SW480 (cell line): ENCODE measurements at regions not wholly inside any gene's neighbourhood (a gene's known extent, or its start where the extent isn't known, plus 50 kb on each side); places are given as distances from the start of the nearest gene placed in this dataset.
"Not testable (repeated sequence)": the region's sequence is repeated elsewhere in the genome, so short reads cannot be mapped to it uniquely, and the experiment has no call there.

ENCODE experiments used
- DNase-seq: peaks from one replicate; pipeline ENCODE4 v3.0.0-alpha.2; 2016; ENCODE audit warnings: low spot score

- no peak for DNase-seq
Observed at GRCh38 chrX:121649417-121649816, 602.0 kb downstream of the GLUD2 start.

DNA sequence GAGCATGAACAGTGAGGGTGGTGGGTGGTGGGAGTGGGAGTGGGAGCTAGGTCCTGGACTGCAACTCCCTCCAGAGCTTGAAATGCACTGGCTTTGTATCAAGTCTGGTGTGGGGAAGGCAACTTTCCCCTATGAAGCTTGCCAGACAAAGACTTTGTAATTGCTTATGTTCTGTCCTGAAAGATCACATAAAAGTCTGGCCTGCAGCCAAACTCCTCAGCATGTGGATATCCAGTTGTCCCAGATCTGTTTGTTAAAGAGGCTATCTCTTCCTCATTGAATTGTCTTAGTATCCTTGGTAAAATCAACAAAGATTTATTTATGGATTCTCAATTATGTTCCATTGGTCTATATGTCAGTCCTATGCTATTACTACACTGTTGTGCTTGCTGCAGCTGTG lies 607.9 kb downstream of the GLUD2 start:
- DNase-seq, result no peak

- no peak for DNase-seq
Observed at GRCh38 chrX:121666171-121666570, 618.8 kb downstream of the GLUD2 start.

DNA sequence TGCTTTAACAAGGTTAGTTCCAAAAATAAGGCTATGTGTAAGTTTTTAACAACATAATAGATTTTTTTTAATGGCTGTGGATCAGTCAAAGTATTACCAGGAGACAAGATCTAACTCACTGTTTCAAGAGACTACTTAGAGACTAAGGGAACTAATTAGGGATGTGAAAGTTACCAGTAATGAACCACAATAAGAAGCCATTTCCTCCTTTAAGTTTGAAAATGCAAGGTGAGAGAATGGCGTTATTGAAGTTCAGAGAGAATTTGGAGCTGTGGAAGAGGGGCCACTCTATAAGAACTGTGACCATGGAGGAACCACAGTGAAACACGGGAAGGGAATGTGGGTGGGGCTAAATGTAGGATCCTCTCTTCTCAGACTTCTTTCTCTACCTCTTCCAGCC lies 624.2 kb downstream of the GLUD2 start:
- no peak for DNase-seq

DNA sequence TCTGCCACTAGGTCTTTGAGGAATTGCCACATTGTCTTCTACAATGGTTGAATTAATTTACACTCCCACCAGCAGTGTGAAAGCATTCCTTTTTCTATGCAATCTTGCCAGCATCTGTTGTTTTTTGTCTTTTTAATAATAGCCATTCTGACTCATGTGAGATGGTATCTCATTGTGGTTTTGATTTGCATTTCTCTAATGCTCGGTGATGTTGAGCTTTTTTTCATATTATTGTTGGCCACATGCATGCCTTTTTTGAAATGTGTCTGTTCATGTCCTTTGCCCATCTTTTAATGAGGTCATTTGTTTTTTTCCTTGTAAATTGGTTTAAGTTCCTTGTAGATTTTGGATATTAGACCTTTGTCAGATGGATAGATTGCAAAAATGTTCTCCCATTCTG lies 661.8 kb downstream of the GLUD2 start:
- not testable (repeated sequence) for DNase-seq

DNA sequence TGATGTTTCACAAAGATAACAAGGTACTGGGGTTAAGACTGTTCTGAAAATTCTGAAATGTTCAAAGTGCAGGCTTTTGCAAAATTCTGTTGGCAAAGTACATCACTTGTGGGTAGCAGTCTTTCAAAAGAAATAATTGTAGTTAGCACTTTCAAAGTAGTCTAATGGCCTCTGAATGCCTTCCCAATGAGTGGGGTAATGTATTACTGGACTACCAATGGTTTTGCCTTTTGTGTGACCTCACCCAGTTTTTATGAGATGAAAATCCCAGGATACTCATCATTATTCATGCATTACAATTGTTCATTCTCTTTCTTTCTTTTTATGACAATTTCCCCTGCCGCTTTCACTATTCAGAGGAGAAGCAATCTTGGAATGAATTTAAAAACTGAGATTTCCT lies 686.1 kb downstream of the GLUD2 start:
- no peak for DNase-seq

DNA sequence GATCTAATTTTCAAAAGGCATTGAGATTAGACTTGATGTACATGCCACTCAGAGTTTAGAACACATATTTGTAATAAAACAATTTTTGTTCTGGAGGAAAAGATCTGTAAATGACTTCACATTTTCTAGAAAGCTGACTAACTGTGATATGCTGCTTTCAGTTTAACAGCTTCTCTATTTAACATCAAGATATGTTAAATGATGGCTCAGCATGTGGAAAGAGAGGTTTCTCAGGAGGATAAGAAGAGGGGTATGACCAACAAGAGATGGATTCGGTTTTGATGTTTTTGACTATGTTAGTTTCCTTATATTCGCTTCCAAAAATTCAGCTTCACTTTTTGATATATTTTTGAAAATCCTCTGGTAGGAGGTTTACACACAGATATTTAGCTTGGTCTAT lies 698.7 kb downstream of the GLUD2 start:
- no peak for DNase-seq

DNA sequence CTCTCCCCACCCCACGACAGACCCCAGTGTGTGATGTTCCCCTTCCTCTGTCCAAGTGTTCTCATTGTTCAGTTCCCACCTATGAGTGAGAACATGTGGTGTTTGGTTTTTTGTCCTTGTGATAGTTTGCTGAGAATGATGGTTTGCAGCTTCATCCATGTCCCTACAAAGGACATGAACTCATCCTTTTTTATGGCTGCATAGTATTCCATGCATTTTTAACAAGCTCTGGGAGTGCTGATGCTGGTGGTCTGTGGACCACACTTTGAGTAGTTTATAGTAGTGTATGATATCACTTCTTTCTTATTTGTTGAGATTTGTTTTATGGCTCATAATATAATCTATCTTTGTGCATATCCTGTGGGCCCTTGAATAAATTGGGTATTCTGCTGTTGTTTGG lies 706.2 kb downstream of the GLUD2 start:
- DNase-seq, result not testable (repeated sequence)

- no peak for DNase-seq
Observed at GRCh38 chrX:121754301-121754700, 706.9 kb downstream of the GLUD2 start.

DNA sequence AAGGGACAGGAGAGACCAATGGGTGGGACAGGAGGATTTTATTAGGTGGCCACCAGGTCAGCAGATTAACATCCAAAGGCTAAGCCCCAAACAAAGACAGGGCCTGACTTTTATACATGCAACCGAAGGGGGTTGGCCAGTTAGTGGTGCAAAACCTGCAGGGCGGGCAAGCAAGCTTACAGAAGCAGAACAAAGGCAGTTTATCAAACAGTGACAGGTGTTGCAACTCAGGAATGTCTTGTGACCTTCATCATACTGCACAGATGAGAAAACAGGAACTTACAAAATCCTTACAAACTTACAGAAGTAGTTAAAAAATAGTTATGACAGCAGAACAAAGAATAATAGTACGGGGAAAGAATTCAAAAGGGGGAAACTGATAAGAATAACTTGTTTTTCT lies 708.1 kb downstream of the GLUD2 start:
- no peak for DNase-seq

- DNase-seq, result no peak
Observed at GRCh38 chrX:121761845-121762244, 714.4 kb downstream of the GLUD2 start.

DNA sequence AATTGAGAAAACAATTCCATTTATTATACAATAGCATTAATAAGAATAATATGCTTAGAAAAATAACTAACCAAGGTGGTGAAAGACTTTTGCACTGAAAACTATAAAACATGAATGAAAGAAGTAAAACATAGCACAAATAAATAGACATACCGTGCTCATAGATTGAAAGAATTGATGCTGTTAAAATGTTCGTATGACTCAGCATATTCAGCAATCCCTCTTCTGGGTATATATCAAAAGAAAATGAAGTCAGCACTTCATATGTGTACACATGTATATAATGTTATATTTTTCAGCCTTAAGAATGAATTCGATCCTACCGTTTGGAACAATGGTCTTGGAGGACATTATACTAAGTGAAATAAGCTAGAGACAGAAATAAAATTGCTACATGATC lies 716.3 kb downstream of the GLUD2 start:
- no peak for DNase-seq

DNA sequence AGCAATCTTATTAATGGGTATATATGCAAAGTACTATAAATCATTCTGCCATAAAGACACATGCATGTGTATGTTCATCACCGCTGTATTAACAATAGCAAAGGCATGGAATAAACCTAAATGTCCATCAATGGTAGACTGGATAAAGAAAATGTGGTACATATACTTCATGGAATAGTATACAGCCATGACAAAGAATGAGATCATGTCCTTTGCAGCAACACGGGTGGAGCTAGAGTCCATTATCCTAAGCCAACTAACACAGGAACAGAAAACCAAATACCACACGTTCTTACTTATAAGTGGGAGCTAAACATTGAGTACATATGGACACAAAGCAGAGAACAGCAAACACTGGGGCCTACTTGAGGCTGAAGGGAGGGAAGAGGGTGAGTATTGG lies 720.8 kb downstream of the GLUD2 start:
- not testable (repeated sequence) for DNase-seq

DNA sequence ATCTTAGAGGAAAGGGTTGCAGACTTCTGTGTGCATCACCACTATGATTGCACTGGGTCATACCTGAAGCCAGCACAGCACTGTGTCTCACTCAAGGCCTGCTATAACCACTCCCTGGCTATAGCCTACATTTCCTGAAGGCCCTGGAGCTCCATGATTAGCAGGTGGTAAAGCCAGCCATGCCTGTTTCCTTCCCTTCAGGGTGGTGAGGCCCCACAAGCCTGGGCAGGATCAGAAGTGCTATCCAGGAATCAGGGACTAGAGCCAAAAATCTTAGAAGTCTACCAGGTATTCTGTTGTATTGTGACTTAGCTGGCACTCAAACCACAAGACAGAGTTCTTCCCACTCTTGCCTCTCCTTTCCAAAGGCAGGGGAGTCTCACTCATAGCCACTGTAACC lies 734.6 kb downstream of the GLUD2 start:
- no peak for DNase-seq

GRCh38 chrX:121782544-121782943 lies 735.1 kb downstream of the GLUD2 start:
- DNase-seq, result no peak

DNA sequence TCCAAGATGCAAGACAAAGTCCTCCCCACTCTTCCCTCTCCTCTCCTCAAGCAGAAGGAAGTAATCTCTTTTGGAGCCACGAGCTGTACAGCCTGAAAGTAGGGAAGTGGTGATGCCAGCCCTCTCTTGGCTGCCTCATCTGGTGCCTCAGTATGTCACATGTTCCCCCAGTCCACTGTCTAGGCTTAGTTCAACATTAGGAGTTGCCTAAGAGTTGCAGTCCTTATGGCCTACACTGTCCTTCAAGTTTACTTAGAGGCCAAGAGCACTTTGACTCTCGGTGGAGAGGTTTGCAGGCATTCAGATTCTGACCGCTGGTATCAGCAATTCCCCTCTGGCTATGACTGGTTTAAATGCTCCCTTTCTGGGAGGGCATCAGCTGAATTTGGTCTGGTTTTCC lies 735.6 kb downstream of the GLUD2 start:
- DNase-seq, result no peak

GRCh38 chrX:121802881-121803412 lies 755.5 kb downstream of the GLUD2 start:
- DNase-seq, result no peak

DNA sequence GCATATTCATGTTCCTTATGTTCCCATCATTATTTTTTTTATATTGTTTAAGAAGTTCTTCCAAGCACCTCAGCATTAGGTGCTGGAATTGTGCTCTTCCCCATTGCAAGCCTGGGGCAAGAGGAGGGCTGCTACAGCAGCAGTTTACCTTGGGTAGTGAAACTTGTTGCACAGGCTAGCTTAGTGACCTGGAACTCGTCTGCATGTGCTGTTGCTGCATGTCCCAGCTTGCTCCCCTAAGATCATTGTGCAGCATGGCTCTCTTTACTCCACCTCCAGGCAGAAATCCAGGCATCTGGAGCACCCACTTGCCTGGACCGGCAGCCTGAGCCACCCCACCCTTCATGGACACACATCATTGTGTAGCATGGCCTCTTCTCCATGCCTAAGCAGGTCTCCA lies 776.0 kb downstream of the GLUD2 start:
- DNase-seq, result no peak

- no peak for DNase-seq
Observed at GRCh38 chrX:121831601-121832000, 784.2 kb downstream of the GLUD2 start.

- DNase-seq, result no peak
Observed at GRCh38 chrX:121832446-121832845, 785.0 kb downstream of the GLUD2 start.

GRCh38 chrX:121836000-121836399 lies 788.6 kb downstream of the GLUD2 start:
- no peak for DNase-seq

DNA sequence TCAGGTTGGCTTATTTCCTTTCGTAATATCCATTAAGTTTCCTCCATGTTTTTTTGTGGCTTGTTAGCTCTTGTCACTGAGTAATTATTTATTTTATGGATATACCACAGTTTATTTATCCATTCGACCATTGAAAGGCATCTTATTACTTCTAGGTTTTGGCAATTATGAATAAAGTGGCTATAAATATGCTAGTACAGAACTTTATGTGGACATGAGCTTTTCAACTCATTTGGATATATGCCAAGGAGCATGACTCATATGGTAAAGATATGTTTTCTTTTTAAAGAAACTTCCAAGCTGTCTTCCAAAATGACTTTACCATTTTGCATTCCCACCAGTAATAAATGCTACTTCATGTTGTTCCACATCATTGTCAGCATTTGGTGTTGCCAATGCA lies 803.6 kb downstream of the GLUD2 start:
- no peak for DNase-seq

DNA sequence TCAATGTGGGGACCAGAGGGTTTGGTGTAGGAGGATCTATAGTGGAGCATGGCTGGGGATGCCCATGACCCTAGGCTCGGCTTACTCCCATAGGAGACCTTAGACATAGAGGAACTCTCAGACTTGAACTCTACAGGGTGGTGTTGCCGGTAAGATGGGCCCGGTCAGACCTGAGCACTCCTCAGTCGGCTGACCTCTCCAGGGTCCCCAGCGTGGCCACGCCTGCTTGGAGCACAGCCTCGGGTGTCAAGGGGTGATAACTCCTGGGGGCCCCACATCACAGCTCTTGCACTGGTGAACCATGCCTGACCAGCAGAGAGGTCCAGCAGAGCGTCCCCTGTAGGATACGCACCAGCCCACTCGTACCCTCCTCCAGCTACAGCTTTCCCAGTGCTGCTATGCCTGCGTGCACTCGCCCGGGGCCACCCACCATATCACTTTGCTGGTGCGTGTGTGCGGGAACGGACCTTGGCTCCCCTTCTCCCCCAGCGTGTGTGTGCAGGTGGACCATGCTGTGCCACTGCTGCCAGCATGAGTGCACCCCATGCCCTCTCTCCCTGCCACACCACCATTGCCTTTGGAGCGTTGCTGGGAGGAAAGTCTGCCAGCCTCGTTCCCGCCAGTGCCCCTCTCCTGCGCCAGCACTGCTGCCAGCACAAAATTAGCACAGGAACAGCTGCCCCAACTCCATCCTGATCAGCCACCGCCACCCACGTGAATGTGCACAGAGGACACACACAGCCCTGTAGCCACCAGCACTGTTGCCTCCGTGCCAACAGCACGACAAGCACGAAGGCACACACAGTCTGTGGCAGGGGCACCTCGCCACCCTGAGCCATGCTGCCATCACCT lies 806.6 kb downstream of the GLUD2 start:
- no peak for DNase-seq

- no peak for DNase-seq
Observed at GRCh38 chrX:121854614-121854911, 807.2 kb downstream of the GLUD2 start.
